NCI-H2196 treated with DMSO at 0.1 percent for 48 hours (cell line): ENCODE measurements at regions not wholly inside any gene's neighbourhood (a gene's known extent, or its start where the extent isn't known, plus 50 kb on each side); places are given as distances from the start of the nearest gene placed in this dataset.

Experiments
- DNase-seq: peaks from one replicate; lab custom pipeline; 2025; ENCODE audit not compliant: unreplicated experiment; lab: John Stamatoyannopoulos, UW

DNA sequence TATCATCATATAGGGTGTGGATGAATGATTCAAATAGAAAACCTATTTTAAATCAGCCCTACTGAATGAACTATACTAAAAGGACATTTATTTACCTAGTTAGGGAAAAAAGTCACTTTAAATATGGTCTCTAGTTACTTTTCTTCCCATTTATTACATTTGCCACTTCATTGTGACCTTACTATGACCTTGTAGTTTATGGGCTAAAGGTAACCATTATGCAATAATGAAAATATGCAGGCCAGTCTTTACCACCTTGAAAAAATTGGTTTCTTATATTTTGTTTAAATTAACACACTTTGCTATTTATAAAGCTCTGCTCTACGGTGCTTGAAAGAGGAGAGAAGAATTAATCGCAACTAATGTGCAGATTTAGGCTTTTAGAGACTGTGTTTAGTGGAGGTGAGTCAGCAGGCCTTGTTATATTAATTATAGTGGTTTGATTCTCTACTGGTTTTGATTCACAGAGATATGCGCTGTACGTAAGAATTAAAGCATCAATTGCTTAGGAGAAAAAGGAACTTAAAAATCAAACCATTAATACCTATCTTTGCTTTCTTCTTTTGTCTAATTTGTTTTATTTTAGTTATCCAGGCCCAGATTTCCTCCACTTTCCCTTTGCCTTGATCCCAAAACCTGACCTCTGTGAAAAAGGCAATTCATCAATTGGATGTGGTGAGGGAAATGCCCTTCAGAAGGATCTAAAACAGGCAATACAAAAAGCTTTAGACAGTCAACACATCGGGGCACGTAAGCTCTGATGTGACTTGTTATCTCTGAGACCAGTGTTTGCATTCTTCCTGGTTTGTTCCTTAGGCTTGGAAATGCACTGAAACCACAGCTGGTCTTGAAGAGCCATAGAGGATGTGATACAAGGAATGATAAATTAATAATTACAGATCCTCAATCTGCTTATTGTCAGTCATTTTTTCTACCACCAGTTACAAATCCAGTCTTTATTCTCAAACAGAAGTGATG is 141.2 kb upstream of the HDAC9 start:
- no peak for DNase-seq

DNA sequence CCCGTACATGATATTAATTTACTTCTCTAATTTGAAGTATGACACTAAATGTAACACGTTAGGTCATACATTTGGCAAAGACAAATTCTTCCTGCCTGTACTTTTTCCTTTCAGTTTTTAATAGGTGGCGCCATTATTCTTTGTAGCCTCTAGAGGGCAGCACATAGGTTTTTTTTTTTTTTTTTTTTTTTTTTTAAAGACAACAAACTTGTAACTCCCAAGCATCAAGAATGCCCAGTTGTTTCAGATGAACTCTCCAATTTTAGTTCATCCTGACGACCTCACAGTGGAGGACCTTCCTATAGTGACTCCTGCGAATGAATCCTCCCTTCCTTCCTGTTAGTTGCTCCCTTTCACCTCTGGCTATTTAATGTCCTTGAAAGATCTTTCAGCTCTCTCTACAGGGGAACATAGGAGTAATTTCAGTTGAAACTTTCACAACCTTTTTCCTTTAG is 139.3 kb upstream of the HDAC9 start:
- DNase-seq = peak; percentile 33

DNA sequence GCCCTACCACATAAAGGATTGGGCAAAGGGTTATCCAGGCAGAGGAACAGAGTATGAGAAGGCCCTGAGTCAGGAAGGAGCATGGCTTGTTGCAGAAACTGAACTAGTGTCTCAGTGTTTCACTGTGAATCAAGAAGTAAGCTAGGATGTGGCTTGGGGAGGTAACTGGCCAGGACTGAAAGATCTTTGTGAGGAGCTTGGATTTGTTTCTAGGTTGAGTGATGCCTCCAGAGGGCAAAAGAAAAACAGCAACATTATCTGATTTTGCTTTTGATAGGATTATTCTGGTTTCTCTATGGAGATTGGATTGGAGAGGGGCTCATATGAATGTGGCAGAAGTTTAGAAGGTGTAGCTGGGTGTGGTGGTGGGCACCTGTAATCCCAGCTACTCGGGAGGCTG is 137.9 kb upstream of the HDAC9 start:
- DNase-seq = no peak

DNA sequence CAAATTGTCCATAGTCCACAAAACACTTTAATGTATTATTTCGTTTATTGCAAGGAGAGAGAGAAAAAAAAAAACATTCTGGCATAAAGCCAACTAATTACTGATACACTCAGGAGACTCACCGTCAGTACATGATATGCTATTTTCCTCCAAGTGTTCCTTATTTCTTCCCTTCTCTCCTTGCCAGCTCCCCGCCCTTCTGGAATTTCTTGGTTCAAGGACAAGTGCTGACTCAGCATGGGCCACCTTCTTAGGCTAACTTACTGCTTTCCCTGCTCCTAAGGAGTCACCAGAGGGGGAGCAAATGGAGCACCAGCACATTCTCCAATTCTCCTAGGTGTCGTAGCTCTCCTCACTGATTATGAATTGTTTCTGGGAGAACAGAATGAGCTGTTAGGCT is 133.8 kb upstream of the HDAC9 start:
- no peak for DNase-seq

DNA sequence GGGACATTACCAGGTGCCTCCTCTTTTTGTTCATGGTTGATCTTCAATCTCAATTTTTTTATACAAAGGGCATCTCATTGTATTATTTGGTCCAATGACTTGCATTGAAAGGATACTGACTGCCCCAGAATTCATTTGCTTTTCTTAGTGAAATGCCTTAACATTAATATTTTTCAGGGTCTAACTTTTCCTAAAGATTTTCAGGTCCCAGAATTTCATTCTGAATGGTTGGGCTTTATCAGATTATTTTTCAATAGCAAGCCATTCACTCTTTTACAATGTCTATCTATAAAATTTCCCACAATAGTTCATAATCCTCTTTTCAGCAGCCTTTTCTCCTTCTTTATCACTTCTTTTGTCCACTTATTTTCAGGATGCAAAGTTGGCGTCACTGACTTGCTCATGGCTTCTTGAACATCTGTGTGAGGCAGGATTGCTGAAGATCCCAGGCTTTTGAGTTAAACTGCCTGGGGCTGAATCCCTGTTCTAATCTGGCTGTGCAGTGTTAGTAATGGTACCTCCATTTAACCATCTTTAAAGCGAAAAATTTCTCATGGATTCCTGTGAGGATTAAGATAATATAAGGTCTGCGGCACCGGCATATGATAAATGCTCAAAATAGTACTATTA is 131.7 kb upstream of the HDAC9 start:
- no peak for DNase-seq

DNA sequence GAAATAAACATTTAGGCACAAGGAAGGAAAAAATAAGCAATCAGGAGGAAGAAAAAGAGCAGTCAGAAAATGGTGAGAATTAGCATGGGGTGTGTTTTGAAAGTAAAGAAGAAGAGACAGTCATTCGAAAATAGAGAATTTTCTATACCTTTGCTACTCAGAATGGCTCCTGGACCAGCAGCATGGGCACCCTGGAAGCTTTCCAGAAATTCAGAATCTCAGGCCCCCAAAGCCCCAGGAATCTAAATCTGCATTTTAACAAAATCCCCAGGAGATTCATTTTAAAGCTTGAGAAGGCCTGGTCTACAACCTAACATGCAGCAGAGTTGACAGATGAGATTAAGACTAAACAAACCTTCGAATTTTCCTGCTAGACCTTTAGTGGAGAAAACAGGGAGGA is 131.2 kb upstream of the HDAC9 start:
- DNase-seq = no peak

DNA sequence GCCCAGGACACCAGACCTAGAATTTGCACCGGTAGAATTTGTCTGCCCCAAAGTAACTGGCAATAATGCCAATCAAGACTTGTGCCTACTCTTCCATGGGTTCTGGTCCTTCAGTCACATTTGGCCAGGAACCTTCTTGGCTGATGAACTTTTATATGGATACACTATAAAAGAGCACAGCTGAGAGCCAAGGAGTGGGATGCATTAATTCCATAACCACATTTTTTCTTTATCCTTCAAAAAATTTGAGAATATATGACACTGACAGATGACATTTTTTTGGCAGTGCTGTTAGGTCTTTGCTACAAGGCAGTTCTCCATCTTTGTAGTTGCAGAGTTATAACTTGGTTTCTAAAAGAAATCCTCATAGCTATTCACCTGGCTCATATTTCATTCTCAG is 129.2 kb upstream of the HDAC9 start:
- no peak for DNase-seq

DNA sequence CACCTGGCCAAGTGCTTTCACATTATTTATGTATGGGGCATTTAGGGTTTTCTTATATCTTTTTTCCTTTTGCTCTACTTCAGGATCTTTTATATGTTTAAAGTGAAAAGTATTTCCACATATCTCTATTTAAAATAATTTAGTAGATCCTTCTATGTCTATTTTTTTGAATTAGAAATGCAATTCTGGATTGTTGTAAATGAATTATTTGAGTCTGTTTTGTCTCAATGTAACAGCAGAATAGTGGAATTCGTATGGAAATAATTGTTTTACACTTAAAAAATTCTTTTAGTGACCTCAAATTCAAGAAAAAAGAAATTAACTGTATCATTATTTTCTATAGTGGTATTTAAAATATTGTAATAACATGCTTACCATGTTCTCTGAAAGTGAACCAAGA is 126.5 kb upstream of the HDAC9 start:
- DNase-seq = no peak

DNA sequence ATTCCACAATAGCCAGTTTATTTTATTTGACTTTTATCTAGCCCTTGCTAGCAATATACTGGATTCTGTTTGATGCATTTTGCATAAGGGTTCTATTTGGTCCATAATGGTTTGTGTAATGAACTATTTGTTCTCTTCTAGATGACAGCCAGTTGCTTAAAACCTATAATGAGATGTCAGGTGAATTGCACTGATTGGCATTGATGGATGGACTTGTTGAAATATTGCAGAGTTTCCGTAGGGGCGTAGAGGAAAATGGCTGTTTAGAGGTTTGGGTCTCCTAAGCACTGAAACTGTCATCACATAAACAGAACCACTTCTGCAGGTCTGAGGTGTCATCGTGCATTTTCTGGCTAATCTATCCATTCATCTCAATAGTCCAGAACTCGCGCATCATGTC is 124.9 kb upstream of the HDAC9 start:
- no peak for DNase-seq

DNA sequence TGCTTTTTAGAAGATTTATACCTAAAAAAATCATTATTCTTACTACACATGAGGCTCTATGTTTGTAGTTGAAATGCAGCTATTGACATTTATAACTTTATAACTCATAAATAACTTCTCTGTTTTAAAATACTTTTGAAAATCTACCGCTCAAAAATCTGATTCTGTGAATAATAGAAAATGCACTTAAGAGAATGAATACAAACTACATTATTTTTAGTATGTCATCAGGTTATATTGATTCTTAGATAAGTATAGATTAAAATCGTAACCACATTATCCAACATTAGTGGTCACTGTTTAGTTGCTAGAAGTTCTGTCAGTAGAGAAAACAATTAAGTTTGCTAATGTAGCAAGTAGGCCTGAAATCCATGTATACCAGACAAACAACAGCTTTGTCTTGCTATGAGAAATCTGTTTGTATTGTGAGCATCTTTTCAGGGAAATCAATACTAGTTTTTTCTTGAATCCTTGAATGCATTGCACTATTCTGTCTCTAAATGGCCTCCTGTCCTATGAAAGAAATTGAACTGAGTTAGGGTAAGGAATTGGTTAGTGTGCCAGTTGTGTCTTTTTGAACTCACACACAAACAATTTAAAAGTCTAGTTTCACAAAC is 116.5 kb upstream of the HDAC9 start:
- no peak for DNase-seq

DNA sequence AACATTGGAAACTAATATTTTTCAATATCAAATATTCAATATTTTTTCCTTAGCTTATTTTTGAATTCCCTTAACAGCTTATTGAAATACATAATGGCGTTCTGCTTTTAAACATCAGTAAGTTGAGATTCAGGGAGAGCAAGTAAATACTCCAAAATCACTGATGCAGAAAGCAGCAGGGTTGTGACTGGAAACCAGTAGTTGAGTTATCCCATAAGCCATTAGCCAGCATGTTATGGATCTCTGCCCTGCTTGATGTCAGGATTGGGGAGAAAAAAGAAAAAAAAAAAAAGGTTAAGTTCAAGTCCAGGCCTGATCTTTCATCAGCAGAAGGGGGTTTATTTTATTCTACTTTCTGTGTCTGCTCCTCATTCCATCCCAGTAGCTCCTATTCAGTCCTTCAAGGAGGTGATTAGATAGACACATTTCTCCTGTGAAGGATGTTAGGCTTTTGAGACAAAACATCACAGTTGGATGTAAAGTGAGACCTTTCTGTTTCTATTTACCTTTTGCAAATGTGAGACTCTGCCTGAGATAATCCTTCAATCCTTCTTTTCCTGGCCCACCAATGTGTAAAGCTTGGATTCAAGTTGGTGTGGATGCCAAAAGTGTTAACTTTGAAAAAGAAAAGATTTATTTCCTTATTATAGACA is 110.9 kb upstream of the HDAC9 start:
- DNase-seq = no peak

DNA sequence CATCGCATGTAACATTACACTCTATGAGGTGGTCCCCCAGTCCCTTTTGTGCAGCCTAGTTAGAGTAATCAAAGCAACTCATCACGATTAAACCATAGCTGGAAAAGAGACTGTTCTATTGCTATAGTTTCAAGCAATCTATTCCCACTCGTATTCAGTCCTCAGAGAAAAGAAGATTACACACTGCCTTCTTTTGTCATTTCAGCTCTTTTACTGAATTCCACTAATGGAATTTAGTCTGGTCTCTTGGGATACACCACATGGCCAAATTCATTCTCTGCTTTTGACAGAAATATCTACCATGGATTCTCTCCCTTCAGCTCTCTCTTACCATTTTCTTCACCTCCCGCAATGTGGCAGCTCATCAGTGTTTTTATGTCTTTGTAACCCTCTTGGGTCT is 108.9 kb upstream of the HDAC9 start:
- no peak for DNase-seq

DNA sequence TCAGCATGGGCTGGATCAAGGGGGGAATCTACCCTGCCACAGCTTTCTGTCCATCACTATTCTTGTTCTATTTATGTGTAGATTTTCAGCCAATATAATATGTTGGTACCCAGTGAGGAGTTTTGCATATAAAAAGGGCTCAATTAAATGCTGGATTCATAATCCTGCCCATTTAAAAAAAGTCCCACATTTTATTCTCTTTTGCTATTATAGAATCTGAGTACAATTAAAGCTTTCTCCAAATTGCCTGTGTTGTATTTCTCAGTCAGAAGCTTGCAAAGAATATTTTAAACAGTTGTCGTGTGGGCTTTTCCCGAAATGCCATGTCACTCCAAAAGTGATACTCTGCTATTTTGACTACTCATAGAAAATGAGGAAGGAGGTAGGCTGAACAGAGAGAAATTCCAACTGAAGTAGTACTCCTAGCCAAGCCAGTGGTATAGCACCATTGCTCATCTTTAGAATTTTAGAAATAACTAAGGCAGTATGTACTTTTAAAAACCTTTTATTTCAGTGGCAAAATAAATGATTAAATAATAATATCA is 108.3 kb upstream of the HDAC9 start:
- DNase-seq = no peak

DNA sequence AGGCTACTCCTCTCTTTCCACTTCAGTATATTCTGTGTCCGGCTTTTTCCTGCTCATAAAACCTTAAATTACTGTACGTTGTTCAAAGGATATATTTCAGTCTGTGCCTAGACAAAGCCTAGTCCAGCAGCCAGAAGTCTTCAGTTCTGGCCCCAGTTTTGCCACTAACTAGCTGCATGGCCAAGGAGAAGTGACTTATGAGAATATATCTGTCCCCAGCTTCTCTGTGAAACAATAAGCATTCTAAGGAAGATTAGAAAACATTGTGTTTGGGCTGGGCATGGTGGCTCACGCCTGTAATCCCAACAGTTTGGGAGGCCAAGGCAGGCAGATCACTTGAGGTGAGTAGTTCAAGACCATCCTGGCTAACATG is 105.0 kb upstream of the HDAC9 start:
- no peak for DNase-seq

DNA sequence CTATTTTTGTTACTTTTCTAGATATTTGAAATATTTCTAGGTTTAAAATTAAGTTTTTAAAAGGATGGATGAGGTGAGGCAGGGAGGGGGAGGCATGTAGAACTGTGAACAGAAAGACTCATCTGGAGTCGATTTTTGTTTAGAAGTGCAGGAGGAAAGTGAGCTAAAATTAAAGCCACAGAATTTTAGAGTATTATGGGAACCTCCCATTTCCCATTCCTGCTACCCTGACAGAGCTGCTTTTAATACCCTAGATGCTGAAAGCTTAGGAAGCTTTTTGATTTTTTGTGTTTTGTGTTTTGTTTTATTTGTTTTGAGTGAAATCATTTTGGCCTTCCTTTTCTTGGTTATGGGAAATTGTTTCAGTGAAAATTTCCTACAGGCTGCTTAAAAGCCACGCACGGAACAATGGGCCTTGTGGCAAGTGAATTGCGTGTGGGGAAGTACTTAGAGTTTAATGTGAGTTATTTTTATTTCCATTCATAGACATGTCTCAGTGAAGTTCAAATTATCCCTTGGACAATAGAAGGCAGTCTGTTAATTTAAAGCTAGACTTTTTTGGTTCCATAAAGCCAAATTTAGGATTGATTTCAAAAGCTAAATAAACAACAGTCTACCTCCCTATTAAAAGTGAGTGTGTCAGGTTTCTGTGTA is 102.0 kb upstream of the HDAC9 start:
- DNase-seq = no peak

DNA sequence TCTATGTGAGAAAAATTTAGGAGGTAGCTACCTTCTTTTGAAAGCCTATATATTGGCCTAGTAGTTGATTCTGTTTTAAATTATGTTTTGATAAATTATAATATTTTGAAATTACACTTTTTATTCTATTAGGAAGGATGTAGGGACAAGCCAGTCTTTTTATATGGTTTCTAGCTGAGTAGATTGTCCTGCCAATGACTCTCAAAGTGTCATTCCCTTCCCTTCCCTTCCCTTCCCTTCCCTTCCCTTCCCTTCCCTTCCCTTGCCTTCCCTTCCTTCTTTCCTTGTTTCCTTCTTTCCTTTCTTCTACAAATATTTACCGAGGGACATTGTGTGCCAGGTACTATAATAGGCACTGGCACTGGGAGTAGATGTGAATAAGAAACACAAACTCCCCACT is 99.7 kb upstream of the HDAC9 start:
- no peak for DNase-seq

DNA sequence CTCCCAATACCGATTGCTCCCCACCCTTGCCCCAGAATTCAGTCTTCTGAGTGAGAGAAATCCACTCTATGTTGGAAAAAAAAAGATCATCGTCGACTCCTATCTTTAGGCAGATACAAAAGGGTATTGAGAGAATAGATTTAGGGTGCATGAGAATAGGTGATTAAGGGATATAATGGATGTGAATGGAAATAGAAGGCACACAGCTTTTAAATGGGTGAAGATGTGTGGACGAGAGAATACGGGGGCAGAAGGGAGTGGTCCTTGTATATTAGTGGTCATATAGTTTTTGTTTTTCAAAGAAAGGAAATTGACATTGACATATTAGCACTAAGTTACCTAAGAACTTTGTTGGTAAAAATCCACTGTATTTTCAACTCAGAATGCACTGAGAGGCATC is 98.6 kb upstream of the HDAC9 start:
- DNase-seq = no peak

DNA sequence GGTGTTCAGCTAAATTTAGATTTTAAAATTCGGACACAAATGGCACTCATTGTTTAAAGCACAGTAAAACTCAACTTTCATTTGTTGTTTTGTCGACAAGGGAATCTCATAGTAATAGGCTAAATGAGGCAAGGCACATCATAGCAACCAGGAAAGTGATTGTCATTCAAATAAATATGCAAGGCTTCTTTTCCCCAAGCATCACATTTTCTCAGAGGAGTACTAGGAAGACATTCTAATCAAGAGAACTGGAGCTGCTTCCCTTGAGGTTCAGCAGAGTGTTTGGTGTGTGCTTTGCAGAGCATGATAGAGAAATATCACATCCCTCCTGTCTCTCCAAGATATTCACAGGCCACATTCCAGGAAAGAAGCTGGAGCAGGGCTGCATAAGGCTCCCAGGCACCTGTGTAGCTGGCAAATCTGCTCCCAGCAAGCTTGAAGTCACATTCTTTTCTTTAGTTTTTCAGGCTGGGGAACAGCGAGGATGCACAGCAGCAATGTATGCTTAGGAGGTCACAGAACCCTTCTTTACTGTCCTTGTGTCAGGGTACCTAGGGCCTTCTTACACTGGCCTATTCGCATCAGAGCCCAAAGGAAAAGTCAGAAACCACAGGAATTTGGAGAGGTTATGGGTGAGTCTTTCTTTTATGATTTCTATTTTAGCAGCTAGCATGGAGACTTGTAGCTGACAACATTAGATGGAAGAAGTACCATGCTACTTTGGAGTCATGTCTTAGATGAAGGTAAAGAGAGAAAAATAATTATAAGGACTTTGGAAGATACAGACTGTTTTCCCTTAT is 95.9 kb upstream of the HDAC9 start:
- DNase-seq = no peak

DNA sequence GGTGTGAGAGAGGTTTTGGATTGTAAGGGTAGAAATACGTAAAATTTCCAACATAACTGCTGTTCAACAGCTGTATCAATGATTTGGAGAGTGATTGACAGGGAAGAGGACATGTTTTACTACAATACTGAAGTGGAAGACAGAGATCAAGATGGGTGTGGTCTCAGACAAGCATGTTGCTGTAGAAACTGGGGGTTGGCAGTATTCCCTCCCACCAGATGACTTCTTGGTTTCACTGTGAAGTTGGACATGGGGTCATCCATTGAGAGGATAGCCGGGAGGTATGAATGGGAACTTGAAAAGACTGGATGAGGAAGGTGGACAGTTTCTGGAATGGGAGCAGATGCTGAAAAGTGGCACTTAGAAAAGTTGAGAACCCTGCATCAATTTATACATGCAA is 95.3 kb upstream of the HDAC9 start:
- DNase-seq = no peak

DNA sequence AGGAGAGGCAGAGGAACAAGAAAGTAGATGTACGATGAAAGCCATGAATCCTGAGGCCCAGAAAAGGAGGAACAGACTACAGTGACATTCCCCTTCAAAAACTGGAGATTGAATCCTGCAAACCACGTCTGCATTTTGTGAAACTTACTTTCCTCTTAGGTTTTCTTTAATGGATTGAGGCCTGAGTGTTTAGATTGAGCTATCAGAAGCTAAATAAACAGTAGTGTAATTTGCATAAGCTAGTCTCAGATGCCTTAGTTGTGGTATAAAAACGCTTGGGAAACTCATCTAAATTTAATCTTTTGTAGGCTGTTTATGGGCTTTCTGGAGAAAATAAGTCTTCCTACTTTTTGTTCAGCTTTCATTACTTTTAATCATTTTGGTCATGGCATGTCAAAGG is 94.8 kb upstream of the HDAC9 start:
- DNase-seq = no peak
